ENCODE measurements at regions not wholly inside any gene's neighbourhood (a gene's known extent, or its start where the extent isn't known, plus 50 kb on each side); places are given as distances from the start of the nearest gene placed in this dataset.

DNA sequence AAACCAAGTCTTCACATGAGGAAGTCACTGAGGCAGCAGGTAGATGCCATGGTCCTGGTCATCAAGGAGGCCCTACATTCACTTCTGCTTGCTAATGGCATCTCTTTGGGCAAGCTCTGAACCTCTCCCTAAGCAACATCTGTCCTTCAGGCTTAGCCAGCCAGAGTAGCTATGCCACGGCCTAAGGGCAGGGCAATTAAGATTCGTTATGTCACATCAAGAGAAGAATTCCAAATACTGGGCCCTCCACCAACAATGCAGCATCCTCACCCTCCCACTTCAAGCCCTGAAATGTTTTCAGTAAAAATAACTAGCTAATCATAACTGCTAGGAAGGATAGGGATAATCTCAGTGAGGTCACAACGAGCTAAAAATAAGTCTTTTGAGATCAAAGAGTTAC is 120.7 kb upstream of the HCCS start (continued):
- TF ChIP-seq SUZ12 (IDR thresholded peaks at IDR 0.05; ENCODE audit: low read length) (no peak), SIRT6 (IDR thresholded peaks at IDR 0.05; ENCODE audit: low read length) (no peak), CBX5 (IDR thresholded peaks at IDR 0.05; ENCODE audit: low read depth, low read length) (no peak), YY1 (IDR thresholded peaks at IDR 0.05; ENCODE audit: low read depth, low read length) (no peak)
- TF ChIP-seq, protein P1, sequence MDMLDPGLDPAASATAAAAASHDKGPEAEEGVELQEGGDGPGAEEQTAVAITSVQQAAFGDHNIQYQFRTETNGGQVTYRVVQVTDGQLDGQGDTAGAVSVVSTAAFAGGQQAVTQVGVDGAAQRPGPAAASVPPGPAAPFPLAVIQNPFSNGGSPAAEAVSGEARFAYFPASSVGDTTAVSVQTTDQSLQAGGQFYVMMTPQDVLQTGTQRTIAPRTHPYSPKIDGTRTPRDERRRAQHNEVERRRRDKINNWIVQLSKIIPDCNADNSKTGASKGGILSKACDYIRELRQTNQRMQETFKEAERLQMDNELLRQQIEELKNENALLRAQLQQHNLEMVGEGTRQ (IDR thresholded peaks at IDR 0.05; ENCODE audit: low read length): no peak
